GM21526 (cell line): ENCODE measurements at regions not wholly inside any gene's neighbourhood (a gene's known extent, or its start where the extent isn't known, plus 50 kb on each side); places are given as distances from the start of the nearest gene placed in this dataset.

ENCODE experiments used
- ATAC-seq: cut with Tn5 transposase; IDR thresholded peaks from one replicate; pipeline ENCODE4 v1.9.1; 2021; ENCODE audit warnings: moderate library complexity; ENCODE audit not compliant: unreplicated experiment, low FRiP score

DNA sequence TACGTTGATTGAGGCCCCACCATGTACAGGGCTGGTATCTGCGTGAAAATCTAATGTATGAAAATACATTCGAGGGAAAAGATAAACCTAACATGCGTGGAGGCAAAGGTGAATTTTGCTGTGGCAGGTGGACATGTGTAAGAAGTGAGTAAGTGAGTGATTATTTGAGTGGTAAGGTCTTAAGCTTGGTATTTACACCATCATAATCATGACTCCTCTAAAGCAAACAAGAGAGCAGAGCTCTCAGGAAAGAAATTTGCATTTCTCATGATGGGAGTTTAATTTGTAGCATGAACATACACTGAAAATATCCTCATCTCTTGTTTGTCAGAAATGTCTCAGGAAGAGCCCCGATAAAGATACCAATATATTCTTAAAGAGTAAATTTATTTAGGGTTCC is 260.6 kb downstream of the PSAT1 start:
- no peak for ATAC-seq

DNA sequence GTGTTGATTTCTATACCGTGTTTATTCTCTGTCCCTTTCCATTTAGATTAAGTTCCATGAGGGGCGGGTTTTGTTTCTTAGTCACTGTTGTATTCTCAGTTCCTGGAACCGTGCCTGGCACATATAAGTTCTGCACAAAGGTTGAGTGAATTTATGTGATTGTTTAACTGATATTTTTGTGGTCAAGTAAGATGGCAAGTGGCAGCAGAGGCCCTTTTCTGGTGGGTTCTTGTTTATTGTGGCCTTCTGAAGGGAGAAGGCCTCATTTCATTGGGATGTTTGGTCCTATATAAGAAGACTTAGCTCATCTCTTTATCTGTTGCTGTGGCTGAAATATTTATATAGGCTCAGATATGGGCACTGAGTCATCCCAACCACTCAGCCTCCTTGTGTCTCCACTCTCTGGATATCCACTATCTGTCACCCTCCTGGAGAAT is 262.5 kb downstream of the PSAT1 start:
- no peak for ATAC-seq

DNA sequence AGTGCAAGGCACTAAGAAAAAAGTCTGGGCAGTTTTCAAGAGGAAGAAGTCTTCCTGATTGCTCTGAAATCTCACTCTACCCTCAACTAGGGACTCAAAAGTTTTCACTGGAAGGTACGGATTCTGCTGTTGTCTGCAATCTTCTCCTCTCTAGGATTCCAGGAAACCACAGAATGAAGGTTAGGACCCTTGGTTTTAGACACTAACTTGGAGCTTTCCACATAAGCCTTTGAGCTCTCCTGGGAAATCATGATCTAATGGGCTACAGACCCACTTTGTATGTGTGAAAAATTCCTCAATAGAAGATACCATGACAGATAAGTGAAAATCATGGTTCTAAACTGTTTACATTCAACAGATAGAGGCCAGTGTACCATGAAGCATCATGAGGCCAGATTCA is 265.1 kb downstream of the PSAT1 start:
- no peak for ATAC-seq

DNA sequence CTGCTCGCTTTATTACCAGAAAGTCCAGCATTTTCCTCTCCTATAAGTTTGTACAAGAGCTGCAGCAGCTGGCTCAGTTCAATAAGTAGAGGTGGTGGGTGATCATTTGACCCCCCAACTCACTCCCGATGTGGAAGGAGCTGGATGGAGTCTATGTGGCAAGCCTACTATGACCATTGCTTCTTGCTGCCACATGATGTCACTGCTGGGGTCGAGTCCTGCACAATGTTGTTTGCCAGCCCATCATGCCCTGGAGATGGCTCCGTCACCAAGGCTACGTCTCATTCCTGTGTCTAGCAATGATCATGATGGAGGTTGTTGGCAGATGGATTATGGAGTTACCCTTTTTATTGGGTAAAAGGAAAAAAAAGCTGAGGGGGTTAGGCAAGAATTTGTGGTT is 266.3 kb downstream of the PSAT1 start:
- ATAC-seq, result no peak

DNA sequence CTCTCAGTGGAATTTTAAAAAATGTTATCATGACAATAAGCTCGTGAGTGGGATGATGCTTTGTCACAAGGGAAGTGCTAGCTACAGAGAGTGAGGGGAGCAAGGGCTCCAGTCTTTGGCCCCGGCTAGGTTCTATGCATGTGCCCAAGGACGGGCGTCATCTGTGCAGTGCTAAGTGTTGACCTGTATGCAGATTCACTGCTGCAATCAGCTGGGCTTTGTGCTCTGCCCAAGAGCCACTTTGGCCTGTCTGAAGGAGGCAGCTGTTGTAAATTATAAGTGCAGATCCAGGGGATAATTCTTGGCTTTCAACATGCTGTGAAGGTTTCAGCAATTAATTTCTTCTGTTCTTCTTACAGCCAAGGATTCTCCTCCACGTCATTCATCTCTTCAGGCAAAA is 268.6 kb downstream of the PSAT1 start:
- ATAC-seq, result no peak

DNA sequence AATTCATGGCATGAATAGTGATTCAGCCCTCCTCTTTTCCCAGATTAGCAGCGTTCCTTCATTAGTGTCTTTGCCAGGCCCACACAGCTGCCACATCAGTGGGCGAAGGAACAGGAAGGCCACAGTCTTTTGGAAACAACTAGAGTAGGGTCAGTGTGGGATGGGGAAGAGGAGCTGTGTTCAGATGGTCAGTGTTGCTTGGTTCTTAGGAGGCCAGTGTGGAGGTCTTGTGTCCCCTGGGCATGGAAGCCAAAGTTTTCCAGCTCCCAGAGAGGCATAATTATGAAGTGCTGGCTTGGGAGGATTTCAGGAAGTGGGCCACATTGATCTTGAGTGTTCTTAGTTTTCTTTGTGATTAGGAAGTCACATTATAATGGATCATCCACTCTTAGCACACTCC is 269.6 kb downstream of the PSAT1 start:
- no peak for ATAC-seq

DNA sequence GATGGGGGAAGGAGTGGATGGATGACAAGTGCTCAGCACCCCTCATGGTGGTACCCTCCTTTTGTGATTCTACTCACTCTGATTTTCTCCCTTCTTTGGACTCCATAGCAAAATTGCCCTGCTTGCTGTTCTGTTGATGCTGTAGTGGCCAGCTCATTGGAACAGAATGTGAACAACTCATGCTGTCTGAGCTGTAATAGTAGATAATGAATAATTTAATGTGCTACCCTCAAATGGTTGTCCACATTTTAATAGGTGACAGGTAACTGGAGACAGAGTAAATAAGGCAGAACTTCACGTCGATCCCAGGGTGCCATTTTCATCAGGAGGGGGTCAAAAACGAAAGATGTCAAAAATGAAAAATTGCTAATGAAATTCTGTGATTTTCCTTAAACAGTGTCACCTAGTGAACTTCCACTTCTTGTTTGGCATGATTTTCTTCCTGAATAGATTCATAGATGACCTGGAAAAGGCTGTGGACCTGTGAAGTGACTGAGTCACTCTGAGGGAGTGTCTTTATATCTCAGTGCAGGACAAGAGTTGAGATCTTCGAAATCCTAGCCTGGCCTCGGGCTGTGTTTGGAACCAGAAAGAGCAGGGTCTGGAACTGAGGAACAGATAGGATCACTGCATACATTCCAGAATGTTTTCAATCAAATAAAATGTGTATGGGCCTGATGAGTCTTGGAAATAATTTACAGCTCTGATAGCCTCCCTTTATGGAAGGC is 270.2 kb downstream of the PSAT1 start:
- no peak for ATAC-seq

DNA sequence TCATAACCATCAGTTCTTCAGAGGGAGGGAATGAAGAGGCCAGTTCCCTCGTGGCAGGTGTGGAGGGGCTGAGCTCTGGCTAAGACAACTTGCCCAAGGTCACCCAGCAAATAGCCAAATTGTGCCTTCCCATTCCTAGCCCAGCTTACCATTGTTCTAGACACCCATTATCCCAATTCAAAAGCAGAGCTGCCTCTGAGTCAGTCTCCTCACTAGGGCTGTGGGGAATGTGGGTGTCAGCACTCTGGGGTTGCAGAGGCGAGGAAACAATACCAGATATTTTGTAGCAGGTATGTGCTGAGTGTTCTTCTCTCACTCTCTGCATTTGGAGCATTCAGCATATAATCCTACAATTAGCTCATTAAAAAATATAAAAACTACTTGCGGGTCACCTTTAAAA is 270.8 kb downstream of the PSAT1 start:
- no peak for ATAC-seq

DNA sequence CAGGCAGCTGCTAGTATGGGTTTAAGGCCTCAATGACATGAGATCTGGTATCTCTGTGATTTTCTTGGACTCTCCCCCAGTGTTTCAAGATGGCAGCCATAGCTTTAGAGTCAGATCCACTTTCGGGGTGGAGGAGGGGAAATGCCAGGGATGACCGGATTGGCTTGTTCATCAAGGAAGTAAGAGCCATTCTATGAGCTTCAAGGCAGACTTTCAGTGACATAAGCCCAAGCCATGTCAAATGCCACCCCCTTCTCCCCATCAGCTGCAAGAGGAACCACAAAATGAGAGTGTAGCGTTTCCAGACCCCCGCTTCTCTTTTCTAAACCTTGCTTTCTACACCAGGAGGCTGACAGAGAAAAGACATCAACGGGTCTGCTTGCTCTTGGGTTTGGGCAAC is 271.8 kb downstream of the PSAT1 start:
- no peak for ATAC-seq

DNA sequence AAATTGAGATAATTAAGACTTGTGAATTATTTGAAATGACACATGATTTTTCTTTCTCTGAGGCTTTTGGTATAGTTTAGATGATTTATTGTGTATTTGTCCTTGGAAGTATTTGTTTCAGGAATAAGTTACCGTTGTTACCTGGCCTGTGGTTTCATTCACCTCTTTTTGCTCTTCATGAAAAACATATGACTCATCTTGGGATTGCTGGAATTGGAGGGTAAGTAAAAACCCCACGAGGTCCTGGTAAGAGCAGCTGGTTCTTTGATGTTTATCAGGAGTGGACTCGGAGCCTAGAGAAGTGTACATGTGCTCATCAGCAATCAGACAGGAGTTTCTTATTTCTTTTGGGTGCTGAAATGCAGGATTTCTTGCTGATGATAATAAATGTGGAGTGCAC is 275.3 kb downstream of the PSAT1 start:
- ATAC-seq, result no peak

DNA sequence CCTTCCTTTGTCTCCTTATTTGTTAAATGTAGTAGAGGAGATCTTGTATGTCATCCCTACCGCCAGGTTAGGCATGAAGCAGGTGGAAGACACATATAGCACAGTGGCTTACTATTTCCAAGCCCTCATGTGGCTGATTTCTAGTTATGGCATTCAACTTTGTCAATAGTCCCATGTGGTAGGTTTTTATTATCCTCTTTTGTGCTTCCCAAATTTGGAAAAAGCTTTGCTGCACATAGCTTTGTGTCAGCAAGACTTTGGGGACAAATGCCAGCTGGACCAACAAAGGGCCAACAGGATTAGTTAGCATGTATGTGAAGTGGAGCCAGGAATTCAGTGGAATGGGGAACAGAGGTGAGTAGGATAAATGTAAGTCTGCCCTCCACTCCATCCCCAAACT is 276.3 kb downstream of the PSAT1 start:
- ATAC-seq, result no peak

DNA sequence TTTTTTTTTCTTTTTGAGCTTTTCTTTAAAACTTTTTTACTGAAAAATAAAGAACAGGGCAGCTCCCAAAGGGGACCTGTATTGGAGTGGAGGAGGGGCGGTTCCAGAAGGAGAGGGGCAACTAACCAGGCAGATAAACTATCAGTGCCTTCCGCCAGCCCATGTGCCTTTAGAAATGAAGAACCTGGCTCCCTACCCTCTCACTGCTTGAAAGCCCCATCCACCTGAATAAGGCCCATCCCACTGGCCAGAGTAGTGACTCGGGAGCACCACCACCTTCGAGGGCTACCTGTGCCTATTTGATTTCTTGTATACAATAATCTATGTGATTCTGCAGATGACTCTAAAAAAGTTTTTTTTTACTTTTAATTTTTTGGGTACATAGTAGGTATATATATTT is 276.7 kb downstream of the PSAT1 start:
- no peak for ATAC-seq

DNA sequence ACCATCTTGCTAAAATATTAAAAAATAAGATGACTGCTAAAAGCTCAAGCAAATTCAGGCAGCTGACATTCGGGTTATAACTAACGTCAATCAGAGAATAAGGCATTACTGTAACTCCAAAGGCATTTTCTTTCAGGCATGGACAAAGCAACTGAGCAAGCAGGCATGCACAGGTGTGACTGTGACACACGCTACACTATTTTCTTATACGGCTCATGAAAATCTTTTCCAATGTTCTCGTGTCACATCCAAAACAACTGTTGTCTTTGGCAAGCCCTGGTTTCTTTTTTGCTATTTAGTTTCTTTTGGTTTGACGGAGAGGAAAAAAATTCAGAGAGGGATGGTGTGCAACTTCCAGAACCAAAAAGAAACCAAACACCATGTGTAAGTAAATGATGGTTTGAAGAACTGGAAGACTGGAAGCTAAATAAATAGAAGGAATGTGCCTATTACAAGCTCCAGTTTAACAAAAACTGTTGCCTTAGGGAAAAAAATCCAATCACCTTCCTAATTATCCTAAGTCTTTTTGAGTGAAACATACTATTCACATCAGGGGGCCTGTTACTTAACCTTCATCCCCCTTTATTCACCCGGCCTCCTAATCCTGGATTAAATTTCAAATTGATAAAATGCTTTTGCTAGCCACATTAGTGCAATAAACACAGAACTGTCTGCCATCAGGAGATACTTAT is 277.6 kb downstream of the PSAT1 start:
- ATAC-seq, result no peak

DNA sequence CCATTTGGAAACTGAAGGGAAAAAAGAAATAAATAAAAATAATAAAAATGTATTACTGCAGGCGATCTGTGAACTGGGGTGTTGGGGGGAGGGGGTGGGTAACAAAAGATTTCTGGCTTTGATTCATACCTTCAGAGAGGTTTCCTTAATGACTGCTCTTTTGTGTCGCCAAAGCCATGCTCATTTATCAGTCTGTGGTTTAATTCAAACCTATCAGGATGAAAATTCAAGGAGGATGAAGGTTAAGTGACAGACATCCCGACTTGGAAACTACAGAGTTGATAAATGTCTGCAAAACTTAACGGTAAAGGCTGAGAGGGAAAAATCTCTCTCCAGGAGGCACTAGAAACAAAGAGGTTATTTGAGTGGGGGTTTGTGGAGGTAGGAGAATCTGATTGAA is 278.2 kb downstream of the PSAT1 start:
- no peak for ATAC-seq

DNA sequence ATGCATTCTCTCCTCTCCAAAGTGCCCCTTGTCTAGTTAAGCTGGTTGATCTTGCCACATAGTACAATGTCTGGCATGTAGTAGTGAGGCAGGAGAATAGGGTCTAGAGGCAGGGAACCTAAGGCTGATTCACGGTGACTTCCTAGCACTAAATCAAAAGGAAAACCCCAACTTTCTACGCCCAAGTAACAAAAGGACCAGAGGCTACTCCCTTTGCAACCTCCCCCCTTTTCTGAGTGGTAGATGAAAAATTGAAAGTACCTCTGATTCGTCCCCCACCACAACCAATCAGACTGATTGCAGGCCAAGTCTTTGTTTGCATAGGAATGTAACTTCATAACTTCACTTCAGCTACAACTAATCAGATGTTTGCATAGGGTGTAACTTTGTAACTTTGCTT is 278.8 kb downstream of the PSAT1 start:
- ATAC-seq, result no peak

DNA sequence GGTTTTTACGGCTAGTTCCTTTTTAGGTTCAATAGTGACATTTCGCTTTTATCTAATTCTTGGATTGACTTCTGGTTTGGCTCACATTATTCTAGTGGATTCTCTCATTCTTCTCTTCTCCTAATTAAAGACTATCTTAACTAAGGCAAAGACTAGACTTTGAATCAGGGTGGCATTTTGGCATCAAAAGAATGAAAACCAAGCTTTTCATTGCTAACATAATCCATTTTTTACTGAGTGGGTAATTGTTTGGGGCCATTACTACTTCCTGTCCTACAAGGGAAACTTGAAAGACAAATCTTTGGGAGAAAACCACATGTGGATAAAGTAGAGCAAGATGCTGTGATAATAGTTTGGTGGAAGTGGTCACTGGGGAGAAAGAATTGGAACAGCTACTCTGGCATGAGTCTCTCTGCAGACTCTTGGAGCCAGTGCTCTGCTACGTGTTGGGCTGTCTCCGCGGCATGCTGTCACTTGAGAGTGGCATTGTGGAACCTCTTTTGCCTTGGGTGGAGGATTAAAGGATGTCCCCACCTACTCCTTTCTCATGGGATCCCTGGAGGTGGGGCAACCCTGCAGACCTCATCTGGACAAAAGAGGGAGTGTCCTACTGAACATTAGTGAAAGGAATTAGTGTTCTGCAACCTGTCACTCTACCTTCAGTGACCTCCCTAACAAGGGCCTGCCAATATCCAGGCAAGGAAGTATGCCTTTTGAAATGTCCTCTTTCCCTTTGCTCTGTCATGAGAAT is 280.4 kb downstream of the PSAT1 start:
- no peak for ATAC-seq

DNA sequence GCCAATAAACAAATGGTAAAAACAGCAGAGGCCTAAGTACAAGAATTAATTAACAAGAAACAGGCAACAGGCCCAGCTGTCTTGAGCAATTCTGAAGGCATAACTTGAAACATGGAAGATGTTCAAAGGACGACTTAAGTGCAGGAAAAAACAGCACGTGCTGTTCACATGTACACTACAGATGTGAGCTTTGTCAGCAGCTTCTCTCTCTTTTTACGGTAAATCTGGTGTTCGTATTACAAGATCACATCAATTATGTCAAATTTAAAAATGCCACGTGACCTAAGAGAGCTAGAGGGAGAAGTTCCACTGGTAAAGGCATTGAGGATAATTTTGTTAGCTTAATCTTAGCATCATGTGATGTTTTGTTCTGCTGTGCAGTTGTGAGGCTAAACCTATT is 281.1 kb downstream of the PSAT1 start:
- ATAC-seq, result no peak

DNA sequence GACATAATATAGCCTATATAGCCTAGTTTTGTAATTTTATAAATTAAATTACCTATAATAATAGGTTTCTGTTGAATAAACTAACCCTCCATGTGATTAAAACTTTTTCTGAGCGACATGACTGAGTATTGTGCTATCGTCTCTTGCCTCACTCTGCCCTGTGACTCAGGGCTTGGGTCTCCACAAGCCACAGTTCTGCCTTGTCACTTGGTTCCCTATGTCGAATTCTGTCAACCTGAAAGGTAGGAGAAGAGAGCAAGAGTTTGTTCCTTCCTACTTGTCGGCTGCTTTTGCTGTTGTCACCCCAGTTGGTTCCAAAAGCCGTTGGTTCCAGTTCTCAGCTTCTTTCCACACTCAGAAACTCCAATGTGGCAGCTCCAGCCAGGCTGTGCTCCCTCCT is 285.9 kb downstream of the PSAT1 start:
- no peak for ATAC-seq

DNA sequence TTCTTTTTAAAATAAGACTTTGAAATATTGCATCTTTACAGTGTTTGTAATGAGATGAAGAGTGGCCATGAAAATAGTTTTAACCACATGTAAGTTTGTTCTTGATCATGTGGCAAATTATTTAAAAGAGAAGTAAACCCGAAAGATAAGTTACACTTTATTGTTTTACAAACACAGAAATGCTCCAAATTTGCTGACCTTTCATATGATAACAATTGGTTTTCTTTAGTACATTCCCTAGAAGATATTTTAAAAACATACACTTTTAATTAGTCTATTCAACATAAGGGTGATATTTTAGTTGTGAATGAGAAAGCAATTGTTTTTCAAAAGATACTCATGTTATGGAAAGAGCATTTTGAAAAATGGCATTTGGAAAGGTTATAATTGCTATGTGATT is 287.7 kb downstream of the PSAT1 start:
- ATAC-seq, result no peak

DNA sequence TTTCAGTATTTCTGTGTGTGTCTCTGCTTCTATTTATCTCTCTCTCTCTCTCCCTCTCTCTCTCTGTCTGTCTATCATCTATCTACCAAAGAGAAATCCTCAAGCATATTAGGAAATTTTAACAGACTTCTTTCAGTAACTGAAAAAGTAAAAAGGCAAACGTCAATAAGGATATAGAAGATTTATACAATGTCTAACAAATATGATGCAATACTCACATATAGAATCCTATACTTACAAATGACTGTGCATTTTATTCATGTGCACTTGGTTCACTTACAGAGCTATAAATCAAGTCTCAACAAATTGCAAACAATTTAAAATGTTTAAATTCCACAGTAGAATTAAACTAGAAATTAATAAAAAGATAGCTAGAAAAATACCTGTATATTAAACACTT is 289.0 kb downstream of the PSAT1 start:
- no peak for ATAC-seq

DNA sequence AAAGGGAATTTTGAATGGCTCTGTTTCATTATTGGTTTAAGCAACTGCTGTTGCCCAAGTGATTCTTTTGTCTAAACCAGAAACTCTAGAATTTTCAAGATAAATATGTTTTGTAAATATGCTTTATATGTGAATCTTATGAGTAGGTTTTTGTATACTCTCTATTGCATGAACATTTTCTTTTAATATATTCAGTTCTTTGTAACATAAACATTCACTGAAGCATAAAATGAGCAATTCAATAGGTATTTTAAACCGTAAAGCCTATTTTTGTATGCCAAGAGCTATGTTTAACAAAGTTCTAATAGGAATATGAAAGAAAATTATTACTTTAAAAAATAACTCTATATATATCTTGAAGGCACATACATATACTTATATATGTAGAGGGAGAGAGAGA is 293.1 kb downstream of the PSAT1 start:
- ATAC-seq, result no peak

DNA sequence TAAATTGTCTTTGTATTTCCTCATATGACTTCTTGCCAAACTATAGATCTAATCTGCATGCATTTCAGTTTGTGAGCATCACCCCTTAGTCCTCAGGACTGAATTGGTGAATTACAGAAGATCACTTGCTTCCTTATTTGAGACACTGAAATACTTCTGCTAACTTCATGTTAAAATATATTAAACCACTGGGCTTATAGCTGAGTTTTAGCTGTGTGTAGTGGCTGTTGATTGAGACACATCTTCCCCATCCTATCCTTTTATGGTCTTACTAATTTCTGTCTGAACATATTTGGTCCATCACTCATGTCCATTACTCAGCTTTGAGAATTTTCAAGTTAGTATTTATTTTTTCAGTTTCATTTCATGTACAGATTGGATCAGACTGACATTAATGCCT is 295.9 kb downstream of the PSAT1 start:
- ATAC-seq, result no peak
